Upper lobe of left lung (tissue), 4 donors: ENCODE measurements at regions not wholly inside any gene's neighbourhood (a gene's known extent, or its start where the extent isn't known, plus 50 kb on each side); places are given as distances from the start of the nearest gene placed in this dataset.

Source experiments
- CTCF ChIP-seq, 6 experiments: fragments of 450-650 bp in 4 of 6; fragments of 200-600 bp in 2 of 6; sonication (generic) in 2 of 6; IDR thresholded peaks; one replicate each; pipeline ENCODE4 v1.5.1; 2016 to 2019; ENCODE audit warnings: antibody characterized with exemption in 6 of 6
- EP300 ChIP-seq, 4 donors: sonication (generic); formaldehyde crosslinking; IDR thresholded peaks; one replicate each; pipeline ENCODE4 v1.5.1; 2017; ENCODE audit warnings: antibody characterized with exemption in 4 of 4, control low read depth in 2 of 4
- POLR2A ChIP-seq, 4 donors: fragments of 450-650 bp; IDR thresholded peaks; one replicate each; pipeline ENCODE4 v1.5.1; 2016 to 2017; ENCODE audit warnings: antibody characterized with exemption in 4 of 4, mild to moderate bottlenecking in 2 of 4

GRCh38 chr1:73623946-73624345 is 574.0 kb downstream of the LRRIQ3 start:
- TF ChIP-seq EP300 (IDR thresholded peaks at IDR 0.05) (no peak), POLR2A (IDR thresholded peaks at IDR 0.05) (no peak), CTCF (IDR thresholded peaks at IDR 0.05) (no peak)
